HG03342 (cell line): ENCODE measurements at regions not wholly inside any gene's neighbourhood (a gene's known extent, or its start where the extent isn't known, plus 50 kb on each side); places are given as distances from the start of the nearest gene placed in this dataset.

Experiments used
- ATAC-seq: cut with Tn5 transposase; IDR thresholded peaks from one replicate; pipeline ENCODE4 v1.9.1; 2021; ENCODE audit warnings: mild to moderate bottlenecking, moderate library complexity; ENCODE audit not compliant: unreplicated experiment

- ATAC-seq: no peak
Observed at GRCh38 chr7:96495751-96496216, 173.9 kb upstream of the SLC25A13 start.

DNA sequence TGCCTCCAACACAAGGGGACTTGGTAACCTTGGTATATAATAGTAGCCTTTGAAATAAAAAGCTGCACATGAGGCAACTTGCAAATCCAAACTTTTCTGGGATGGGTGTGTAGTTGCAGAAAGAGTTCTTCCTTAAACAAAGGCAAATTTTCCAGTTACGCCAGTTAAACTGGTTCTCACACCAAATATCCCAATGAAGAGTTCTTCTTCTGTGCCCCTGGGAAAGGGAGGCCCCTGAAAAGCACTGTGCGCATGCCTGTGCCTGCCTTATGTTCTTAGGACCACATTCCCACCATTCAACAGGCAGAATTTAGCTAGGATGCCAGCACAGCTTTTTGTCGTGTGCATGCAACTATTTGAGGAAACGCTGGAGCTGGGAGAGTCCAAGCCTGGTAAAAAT lies 164.8 kb upstream of the SLC25A13 start:
- no peak for ATAC-seq

GRCh38 chr7:96484845-96485244 lies 162.9 kb upstream of the SLC25A13 start:
- ATAC-seq: no peak

- ATAC-seq: no peak
Observed at GRCh38 chr7:96484091-96484490, 162.2 kb upstream of the SLC25A13 start.

DNA sequence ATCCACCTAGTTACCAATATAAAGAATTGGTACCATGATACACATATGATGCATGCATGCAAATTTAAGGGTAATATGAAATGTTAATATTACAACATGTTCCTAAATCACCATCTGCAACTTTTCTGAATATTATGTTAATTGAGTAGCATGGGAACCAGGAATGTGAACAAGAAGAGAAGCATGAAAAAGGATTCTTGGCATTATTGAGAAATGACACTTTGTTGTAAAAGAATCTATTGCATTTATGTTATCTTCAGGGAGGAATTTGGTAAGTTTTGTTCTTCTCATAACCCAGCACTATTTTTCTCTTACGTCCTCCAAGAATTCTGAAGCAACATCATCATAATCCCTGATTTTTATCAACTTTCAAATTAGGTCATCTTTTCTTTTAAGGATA lies 159.9 kb upstream of the SLC25A13 start:
- ATAC-seq: no peak

- no peak for ATAC-seq
Observed at GRCh38 chr7:96479015-96479645, 157.2 kb upstream of the SLC25A13 start.

- no peak for ATAC-seq
Observed at GRCh38 chr7:96471606-96472005, 149.7 kb upstream of the SLC25A13 start.

DNA sequence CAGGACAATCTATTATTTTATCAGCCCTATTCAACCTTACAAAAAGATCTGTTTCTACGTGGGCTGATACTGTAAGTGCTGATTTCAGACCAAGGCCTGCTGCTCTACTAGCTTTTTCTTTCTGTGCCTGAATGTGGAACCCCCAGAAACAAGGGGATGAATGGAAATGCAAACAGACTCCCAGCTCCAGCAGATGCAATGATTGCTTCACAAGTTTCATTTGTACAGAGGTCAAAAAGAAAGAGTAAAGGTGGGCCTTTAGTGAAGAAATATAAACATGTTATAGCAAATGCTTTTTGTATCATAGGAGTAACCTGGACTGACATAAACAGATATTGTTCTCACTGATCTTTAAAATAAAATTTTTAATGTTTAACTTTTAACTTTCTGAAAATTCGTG lies 130.2 kb upstream of the SLC25A13 start:
- ATAC-seq: no peak

- no peak for ATAC-seq
Observed at GRCh38 chr7:96449094-96449493, 127.2 kb upstream of the SLC25A13 start.

DNA sequence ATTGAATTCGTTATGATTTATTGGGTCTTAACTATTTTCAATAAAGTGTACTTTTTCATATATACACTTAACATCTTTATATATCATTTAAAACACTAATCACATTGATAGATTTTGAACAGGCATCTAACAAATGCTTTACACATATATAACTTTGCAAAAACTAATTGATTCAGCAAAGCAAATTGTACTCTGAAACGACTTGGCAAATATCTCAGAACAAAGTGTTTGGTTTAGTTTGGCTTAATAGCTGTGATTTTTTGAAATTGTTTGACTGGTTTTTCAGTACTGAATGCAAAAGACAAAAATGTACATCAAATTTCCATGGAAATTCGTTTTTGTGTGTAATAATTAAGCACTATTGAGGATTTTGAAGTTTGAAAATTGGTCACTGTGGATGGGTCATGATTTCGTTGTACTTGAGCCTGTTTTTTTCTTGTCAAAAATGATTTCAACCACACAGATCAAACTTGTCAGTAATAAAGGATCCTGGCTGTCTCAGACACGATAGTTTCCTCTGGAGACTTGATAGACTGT lies 125.3 kb upstream of the SLC25A13 start:
- no peak for ATAC-seq

DNA sequence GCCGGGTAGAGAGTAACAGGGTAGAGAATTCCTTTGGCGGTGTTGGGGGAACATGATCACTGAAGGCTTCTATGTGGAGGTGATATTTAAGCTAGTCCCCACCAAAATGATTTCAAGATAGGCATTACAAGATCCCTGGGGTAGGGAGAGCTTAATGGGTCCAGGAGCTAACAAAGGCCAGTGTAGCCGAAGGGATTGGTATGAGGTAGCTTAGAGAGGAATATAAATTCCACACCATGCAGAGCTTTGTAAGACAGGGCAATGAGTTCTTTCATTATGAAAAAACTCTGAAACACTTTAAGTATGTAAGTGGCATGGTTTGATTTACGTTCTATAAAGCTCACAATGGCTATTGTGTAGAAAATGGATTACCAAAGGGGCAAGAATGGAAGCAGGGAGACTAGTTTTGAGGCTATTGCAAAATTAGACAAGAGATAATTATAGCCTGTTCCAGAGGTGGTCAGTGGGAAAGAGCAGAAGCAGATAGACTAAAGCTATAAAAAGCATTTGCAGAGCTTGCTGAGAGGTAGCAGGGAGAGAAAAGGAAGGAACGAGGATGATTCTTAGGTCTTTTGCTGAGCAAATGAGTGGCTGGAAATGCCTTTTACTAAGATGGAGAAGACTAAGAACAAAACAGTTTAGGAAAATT lies 119.7 kb upstream of the SLC25A13 start:
- ATAC-seq: no peak

DNA sequence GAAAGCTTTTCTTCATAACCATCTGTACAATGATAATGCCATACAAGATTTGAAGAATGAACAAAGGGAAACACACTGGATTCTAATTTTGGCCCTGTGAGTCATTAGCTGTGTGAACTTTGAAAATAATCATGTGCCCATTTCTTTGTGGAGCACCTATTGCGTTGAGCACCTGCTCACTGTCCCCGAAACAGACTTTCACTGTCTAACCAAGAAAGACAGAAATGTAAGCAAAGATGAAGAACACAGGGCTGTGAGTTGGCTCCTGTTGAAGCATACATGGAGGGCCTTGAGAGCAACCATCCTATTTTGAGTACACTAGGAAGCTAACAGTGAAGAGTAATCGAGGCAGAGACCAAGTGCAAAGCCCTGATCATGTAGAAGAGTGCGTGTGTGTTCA lies 118.4 kb upstream of the SLC25A13 start:
- no peak for ATAC-seq

- ATAC-seq: no peak
Observed at GRCh38 chr7:96436880-96437279, 115.0 kb upstream of the SLC25A13 start.

- ATAC-seq: no peak
Observed at GRCh38 chr7:96430356-96430755, 108.5 kb upstream of the SLC25A13 start.

- ATAC-seq: no peak
Observed at GRCh38 chr7:96427143-96427542, 105.2 kb upstream of the SLC25A13 start.

GRCh38 chr7:96426685-96427084 lies 104.8 kb upstream of the SLC25A13 start:
- ATAC-seq: no peak

DNA sequence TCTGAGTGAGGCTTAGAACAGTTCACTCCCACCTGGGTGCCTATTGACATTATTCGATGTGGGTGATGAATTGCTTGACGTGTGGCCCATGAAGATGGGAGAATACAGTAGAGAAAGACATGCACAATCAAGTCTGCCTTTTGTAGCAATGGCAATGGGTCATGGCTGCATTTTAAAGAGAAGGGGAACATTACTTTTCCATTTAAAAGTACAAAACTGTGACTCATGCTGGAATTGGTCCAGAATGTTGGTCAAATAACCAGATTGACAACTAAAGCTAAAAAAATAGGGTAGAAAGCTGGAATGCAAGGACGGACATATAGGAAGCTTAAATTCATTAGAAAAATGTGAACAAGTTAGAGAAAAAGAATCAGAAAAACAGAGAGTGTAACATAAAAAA lies 104.1 kb upstream of the SLC25A13 start:
- no peak for ATAC-seq

DNA sequence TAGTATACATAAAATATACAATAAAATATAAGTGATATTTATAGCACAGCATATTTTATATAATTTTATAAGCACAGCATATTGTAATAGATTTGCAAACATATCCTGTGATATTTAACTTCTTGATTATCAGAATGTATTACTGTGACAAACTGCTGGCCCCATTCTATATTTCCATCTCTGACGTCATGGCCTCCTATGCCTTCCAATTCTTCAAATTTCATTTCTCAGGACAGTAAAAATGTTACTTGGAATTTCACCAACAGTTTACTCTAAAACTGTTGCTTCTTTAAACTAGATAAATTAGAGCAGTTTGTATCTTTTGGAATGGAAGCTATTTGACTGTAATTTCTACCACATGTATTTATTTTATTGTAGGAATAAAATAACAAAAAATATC lies 102.5 kb upstream of the SLC25A13 start:
- ATAC-seq: no peak

GRCh38 chr7:96422388-96422787 lies 100.5 kb upstream of the SLC25A13 start:
- no peak for ATAC-seq

GRCh38 chr7:96418581-96418980 lies 96.7 kb upstream of the SLC25A13 start:
- no peak for ATAC-seq

GRCh38 chr7:96417784-96418183 lies 95.9 kb upstream of the SLC25A13 start:
- ATAC-seq: no peak

DNA sequence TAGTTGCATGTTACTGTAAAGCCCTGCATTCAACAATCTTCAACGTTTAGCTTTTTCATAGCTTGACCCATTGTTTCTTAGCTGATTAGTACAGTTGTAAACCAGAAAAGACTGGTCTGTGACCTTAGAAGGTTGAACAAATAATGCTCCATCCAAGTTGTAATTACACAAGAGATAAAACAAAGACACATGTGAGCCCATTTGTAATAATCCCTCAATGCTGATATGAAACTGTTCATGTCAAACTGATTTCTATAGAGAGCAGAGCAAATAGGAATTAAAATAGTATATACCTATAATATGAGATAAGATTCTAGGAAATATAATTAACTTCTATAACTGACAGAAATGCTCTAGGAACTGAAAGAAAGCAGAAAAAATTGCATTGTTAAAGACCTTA lies 94.7 kb upstream of the SLC25A13 start:
- no peak for ATAC-seq

DNA sequence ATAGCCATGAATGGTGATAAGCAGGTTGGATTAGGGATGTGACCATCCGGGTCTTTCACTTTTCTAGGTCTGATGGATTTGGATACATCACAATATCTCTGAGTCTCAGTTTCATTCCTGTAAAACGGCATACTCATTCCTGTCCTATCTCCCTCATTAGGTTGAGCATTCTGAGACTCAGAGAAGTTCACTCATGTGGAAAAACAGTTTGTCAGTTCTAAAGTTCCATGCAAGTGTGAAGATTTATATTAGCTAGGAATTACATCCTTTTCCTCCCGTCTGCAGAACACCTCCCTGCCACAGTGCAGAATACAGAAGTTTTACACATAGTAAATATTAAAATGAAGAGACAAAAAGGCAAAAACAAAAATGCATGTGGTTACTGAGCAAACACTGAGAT lies 94.2 kb upstream of the SLC25A13 start:
- no peak for ATAC-seq
